ENCODE measurements at regions not wholly inside any gene's neighbourhood (a gene's known extent, or its start where the extent isn't known, plus 50 kb on each side); places are given as distances from the start of the nearest gene placed in this dataset.

GRCh38 chr15:35833581-35833980, 287.6 kb upstream of the DPH6 start:
- intact Hi-C loops (cut with DNase I): no loop called here
- DNase-seq: no peak
- Histone ChIP-seq H3K27ac (no peak overlapping the region), H3K4me1 (no peaks in the 10 kb centered on the region), H3K27me3 (no peaks in the 10 kb centered on the region), H3K4me3 (no peak overlapping the region), H3K36me3 (no peaks in the 10 kb centered on the region), H3K9me3 (no peaks in the 10 kb centered on the region)
- FAIRE-seq: no peak
- no peak for ATAC-seq
- WGBS, 2 donors: 77 to 91% methylated on average over 1 of the region's 1 CpG
- no peak for TF ChIP-seq CTCF (IDR thresholded peaks at IDR 0.05)

GRCh38 chr15:35834216-35834830, 288.4 kb upstream of the DPH6 start:
- no peaks in the 10 kb centered on the region for H3K36me3 ChIP-seq
- no peaks in the 10 kb centered on the region for H3K9me3 ChIP-seq
- ATAC-seq: no peak
- no peak for TF ChIP-seq CTCF (IDR thresholded peaks at IDR 0.05)
- no peak for FAIRE-seq
- H3K4me1 ChIP-seq: no peaks in the 10 kb centered on the region
- no peak overlapping the region for H3K4me3 ChIP-seq
- intact Hi-C loops (cut with DNase I): no loop called here
- 65 to 67% methylated on average over 4 of the region's 4 CpGs for WGBS, 2 donors
- no peak overlapping the region for H3K27ac ChIP-seq
- H3K27me3 ChIP-seq: no peaks in the 10 kb centered on the region
- no peak for DNase-seq

GRCh38 chr15:35834866-35835265, 288.9 kb upstream of the DPH6 start:
- H3K9me3 ChIP-seq: no peaks in the 10 kb centered on the region
- 68 to 80% methylated on average over 2 of the region's 2 CpGs for whole genome bisulfite sequencing, 2 donors
- TF ChIP-seq CTCF (IDR thresholded peaks at IDR 0.05): no peak
- DNase-seq (no peak), ATAC-seq (no peak), FAIRE-seq (no peak)
- no peaks in the 10 kb centered on the region for H3K27me3 ChIP-seq
- no peak overlapping the region for H3K4me3 ChIP-seq
- H3K36me3 ChIP-seq: no peaks in the 10 kb centered on the region
- H3K27ac ChIP-seq: no peak overlapping the region
- intact Hi-C loops (cut with DNase I): no loop called here
- H3K4me1 ChIP-seq: no peaks in the 10 kb centered on the region

GRCh38 chr15:35838424-35839111, 292.6 kb upstream of the DPH6 start:
- Histone ChIP-seq H3K36me3 (no peaks in the 10 kb centered on the region), H3K27me3 (no peaks in the 10 kb centered on the region), H3K27ac (no peak overlapping the region), H3K4me1 (no peaks in the 10 kb centered on the region), H3K9me3 (no peaks in the 10 kb centered on the region), H3K4me3 (no peak overlapping the region)
- no peak for ATAC-seq
- intact Hi-C loops (cut with DNase I): no loop called here
- 87 to 93% methylated on average over 12 of the region's 12 CpGs for WGBS, 2 donors
- DNase-seq: no peak
- FAIRE-seq: no peak
- TF ChIP-seq CTCF (IDR thresholded peaks at IDR 0.05): no peak

- Histone ChIP-seq H3K36me3 (no peaks in the 10 kb centered on the region), H3K4me1 (no peaks in the 10 kb centered on the region), H3K9me3 (no peaks in the 10 kb centered on the region), H3K27ac (no peak overlapping the region), H3K27me3 (no peaks in the 10 kb centered on the region), H3K4me3 (no peak overlapping the region)
- ATAC-seq: no peak
- no peak for FAIRE-seq
- TF ChIP-seq CTCF (IDR thresholded peaks at IDR 0.05): no peak
- no peak for DNase-seq
- intact Hi-C loops (cut with DNase I): no loop called here
- WGBS, 2 donors: 86 to 97% methylated on average over 3 of the region's 3 CpGs
These were observed 296.7 kb upstream of the DPH6 start for GRCh38 chr15:35842631-35843030.

Measured in pancreas (tissue), 10 donors.